ENCODE measurements at regions not wholly inside any gene's neighbourhood (a gene's known extent, or its start where the extent isn't known, plus 50 kb on each side); places are given as distances from the start of the nearest gene placed in this dataset.

DNA sequence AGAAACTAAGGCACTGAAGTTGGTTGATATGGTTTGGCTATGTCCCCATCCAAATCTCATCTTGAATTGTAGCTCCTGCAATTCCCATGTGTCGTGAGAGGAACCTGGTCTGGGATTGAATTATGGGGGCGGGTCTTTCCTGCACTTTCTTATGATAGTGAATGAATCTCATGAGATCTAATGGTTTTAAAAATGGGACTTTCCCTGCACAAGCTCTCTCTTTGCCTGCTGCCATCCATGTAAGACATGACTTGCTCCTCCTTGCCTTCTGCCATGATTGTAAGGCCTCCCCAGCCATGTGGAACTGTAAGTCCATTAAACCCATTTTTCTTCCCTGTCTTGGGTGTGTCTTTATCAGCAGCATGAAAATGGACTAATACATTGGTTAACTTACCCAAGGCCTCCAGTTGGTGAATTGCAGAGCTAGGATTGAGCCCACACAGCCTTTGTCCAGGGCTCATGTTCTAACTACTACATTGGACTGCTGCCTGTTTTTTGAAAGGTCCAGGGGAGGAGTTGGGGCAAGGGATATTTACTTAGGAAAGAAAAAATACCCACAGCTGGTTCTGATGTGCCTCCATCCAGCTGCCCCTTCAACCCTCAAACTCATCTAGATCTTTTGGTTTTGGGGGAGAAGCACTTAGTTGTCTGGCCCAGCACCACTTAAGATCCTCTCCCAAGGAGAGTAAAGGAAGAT, 107.8 kb upstream of the NAV2 start:
- Histone ChIP-seq H3K79me1 (ENCODE audit: low read depth, low read length) (no peaks in the 10 kb centered on the region), H3K56ac (replicated peaks; ENCODE audit: insufficient read length, low read depth, low read length) (no peak overlapping the region), H2BK5ac (ENCODE audit: low read depth, low read length) (no peak overlapping the region), H4K8ac (ENCODE audit: extremely low read depth, insufficient read depth, low read length) (no peak overlapping the region), H3K9me3 (ENCODE audit: insufficient read depth in 2 of 2, low read depth in 1 of 2, low read length in 1 of 2) (no peaks in the 10 kb centered on the region), H4K5ac (ENCODE audit: insufficient read length, low read depth, low read length) (no peak overlapping the region), H3K9ac (replicated peaks in 1 of 4; ENCODE audit: extremely low read depth in 1 of 4, low read depth in 3 of 4, low read length in 3 of 4) (no peak overlapping the region), H2AK5ac (ENCODE audit: low read depth, low read length) (no peak overlapping the region), H2BK20ac (ENCODE audit: low read length) (no peak overlapping the region), H3K36me3 (ENCODE audit: control insufficient read depth in 2 of 4, insufficient read depth in 4 of 4, low read length in 3 of 4) (no peaks in the 10 kb centered on the region), H3K4ac (replicated peaks; ENCODE audit: insufficient read length, low read depth, low read length) (no peak overlapping the region), H3K23me2 (ENCODE audit: low read depth, low read length) (no peaks in the 10 kb centered on the region; the same call in 1 of the 2 replicates), H3K4me3 (ENCODE audit: extremely low read depth in 1 of 4, insufficient read depth in 2 of 4, low read depth in 3 of 4, low read length in 4 of 4) (no peak overlapping the region), H3K27ac (ENCODE audit: low read depth, low read length) (no peak overlapping the region), H3K14ac (ENCODE audit: insufficient read length) (no peak overlapping the region), H3K27me3 (replicated peaks in 1 of 4; ENCODE audit: control insufficient read depth in 3 of 4, extremely low read depth in 1 of 4, insufficient read depth in 3 of 4, low read length in 3 of 4) (no peaks in the 10 kb centered on the region), H3K18ac (ENCODE audit: extremely low read depth, low read length) (no peak overlapping the region), H4K20me1 (replicated peaks in 1 of 2; ENCODE audit: control insufficient read depth in 1 of 2, insufficient read depth in 2 of 2, low read length in 2 of 2) (no peaks in the 10 kb centered on the region), H2AFZ (ENCODE audit: low read length) (no peak overlapping the region), H4K91ac (replicated peaks; ENCODE audit: insufficient read length, low read length) (no peak overlapping the region), H3K4me1 (replicated peaks in 1 of 4; ENCODE audit: control insufficient read depth in 3 of 4, insufficient read depth in 4 of 4, low read length in 3 of 4) (no peaks in the 10 kb centered on the region; a peak in 1 of 7 replicates), H3K79me2 (ENCODE audit: control insufficient read depth in 1 of 2, insufficient read depth in 2 of 2, low read length in 2 of 2) (no peaks in the 10 kb centered on the region), H2BK120ac (replicated peaks; ENCODE audit: low read depth, low read length) (no peak overlapping the region), H3K4me2 (ENCODE audit: insufficient read depth in 1 of 2, low read depth in 2 of 2, low read length in 2 of 2) (no peak overlapping the region), H3K23ac (ENCODE audit: insufficient read length) (no peak overlapping the region), H2BK12ac (ENCODE audit: low read depth, low read length) (no peak overlapping the region), H2BK15ac (ENCODE audit: low read length) (no peak overlapping the region)
- POLR2A ChIA-PET (ENCODE audit: partially characterized antibody), result no interaction called here
- 83% methylated on average over 2 of the region's 2 CpGs; no CpG with 5 or more reads in 1 of the 2 experiments for WGBS, 2 experiments (ENCODE audit: extremely low coverage in 1 of 2, insufficient coverage in 1 of 2, insufficient read length in 1 of 2, insufficient replicate concordance in 2 of 2, low coverage in 1 of 2, low lambda C conversion rate in 2 of 2, missing lambda C conversion rate in 1 of 2)
- CTCF ChIA-PET (ENCODE audit: partially characterized antibody), result interaction anchor here (1.0 to 2.0 kb wide), 2 partner anchors 41 to 138 kb away, joined by 3 to 6 read pairs; no protein-coding TSS in a partner anchor
- TF ChIP-seq ASH2L (IDR thresholded peaks at IDR 0.05; ENCODE audit: low read length), result no peak
- no peak for TF ChIP-seq POU5F1 (IDR thresholded peaks at IDR 0.05; ENCODE audit: low read depth, low read length)
- no peak for TF ChIP-seq SIN3A (conservative IDR thresholded peaks at IDR 0.05 in 1 of 2, IDR thresholded peaks at IDR 0.05 in 1 of 2; ENCODE audit: low read depth in 1 of 2, low read length in 2 of 2)
- no peak for FAIRE-seq
- DNase-seq (ENCODE audit: low read depth in 1 of 2, low spot score in 2 of 2), result no peak
